ENCODE measurements at regions not wholly inside any gene's neighbourhood (a gene's known extent, or its start where the extent isn't known, plus 50 kb on each side); places are given as distances from the start of the nearest gene placed in this dataset.

GRCh38 chr6:156695742-156696141, 81.4 kb upstream of the ARID1B start:
- DNase-seq (ENCODE audit: extremely low spot score) = no peak
- TF ChIP-seq CTCF (IDR thresholded peaks at IDR 0.05; ENCODE audit: control extremely low read depth, extremely low read depth, low read depth, missing control alignments) = no peak
- CTCF ChIA-PET = interaction anchor here (0.7 kb wide), 1 partner anchor 113 kb away, joined by 3 read pairs; no protein-coding TSS in a partner anchor
- POLR2A ChIA-PET = no interaction called here

GRCh38 chr6:156694679-156695078, 82.5 kb upstream of the ARID1B start:
- CTCF ChIA-PET = no interaction called here
- DNase-seq (ENCODE audit: extremely low spot score) = no peak
- POLR2A ChIA-PET = no interaction called here
- TF ChIP-seq CTCF (IDR thresholded peaks at IDR 0.05; ENCODE audit: control extremely low read depth, extremely low read depth, low read depth, missing control alignments) = no peak

- DNase-seq (ENCODE audit: extremely low spot score) = peak; percentile 71
- ChIA-PET CTCF (interaction anchor here (0.6 to 1.5 kb wide), 3 partner anchors 12 to 126 kb away, joined by 3 to 5 read pairs (median 3); no protein-coding TSS in a partner anchor), POLR2A (interaction anchor here (0.5 kb wide), 1 partner anchor 1502 kb away, joined by 4 read pairs; no protein-coding TSS in a partner anchor)
- TF ChIP-seq CTCF (IDR thresholded peaks at IDR 0.05; ENCODE audit: control extremely low read depth, extremely low read depth, low read depth, missing control alignments) = no peak
Measured at GRCh38 chr6:156691018-156691417, 86.2 kb upstream of the ARID1B start.

GRCh38 chr6:156689656-156690055, 87.5 kb upstream of the ARID1B start:
- DNase-seq (ENCODE audit: extremely low spot score) = no peak
- ChIA-PET POLR2A (interaction anchor here (0.6 to 1.5 kb wide), 2 partner anchors 9 to 30 kb away, joined by 5 read pairs; no protein-coding TSS in a partner anchor), CTCF (interaction anchor here (0.9 to 1.4 kb wide), 5 partner anchors 8 to 89 kb away, joined by 3 to 6 read pairs (median 3); no protein-coding TSS in a partner anchor)
- no peak for TF ChIP-seq CTCF (IDR thresholded peaks at IDR 0.05; ENCODE audit: control extremely low read depth, extremely low read depth, low read depth, missing control alignments)

GRCh38 chr6:156688620-156688971, 88.6 kb upstream of the ARID1B start:
- ChIA-PET POLR2A (no interaction called here), CTCF (no interaction called here)
- DNase-seq (ENCODE audit: extremely low spot score) = no peak
- TF ChIP-seq CTCF (IDR thresholded peaks at IDR 0.05; ENCODE audit: control extremely low read depth, extremely low read depth, low read depth, missing control alignments) = no peak

GRCh38 chr6:156687789-156688619, 89.2 kb upstream of the ARID1B start:
- CTCF ChIA-PET = no interaction called here

More at GRCh38 chr6:156687789-156688619, 89.2 kb upstream of the ARID1B start:
- POLR2A ChIA-PET = no interaction called here
- TF ChIP-seq CTCF (IDR thresholded peaks at IDR 0.05; ENCODE audit: control extremely low read depth, extremely low read depth, low read depth, missing control alignments) = no peak
- DNase-seq (ENCODE audit: extremely low spot score) = no peak

All from GM10248 (cell line).